ENCODE measurements at regions not wholly inside any gene's neighbourhood (a gene's known extent, or its start where the extent isn't known, plus 50 kb on each side); places are given as distances from the start of the nearest gene placed in this dataset.

DNA sequence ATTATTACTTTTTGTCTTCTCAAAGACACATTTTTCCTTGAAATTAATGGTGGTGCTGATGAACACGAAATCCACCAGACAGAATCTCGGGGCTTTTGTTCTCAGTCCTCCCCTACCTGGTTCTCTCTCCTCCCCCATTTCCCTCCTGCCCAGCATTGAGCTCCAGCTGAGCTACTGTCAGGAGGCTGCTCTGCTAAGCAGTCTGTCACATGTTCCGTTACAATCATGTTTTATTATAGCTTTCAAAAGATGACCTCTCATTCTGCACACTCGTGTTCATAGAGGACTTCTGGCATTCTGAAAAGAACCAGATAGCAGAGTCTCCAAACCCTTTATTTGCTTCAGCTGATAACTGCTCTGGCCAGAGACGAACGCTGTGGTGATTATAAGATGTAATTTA is 732.5 kb upstream of the RBFOX1 start:
- no peak for DNase-seq (ENCODE audit: insufficient read length)
- no peak for FAIRE-seq
- TF ChIP-seq TAF1 (IDR thresholded peaks at IDR 0.05; ENCODE audit: borderline replicate concordance, low read depth, low read length) (no peak), POLR2AphosphoS5 (IDR thresholded peaks at IDR 0.05; ENCODE audit: low read depth, low read length) (no peak), POLR2A (IDR thresholded peaks at IDR 0.05; ENCODE audit: low read depth, low read length) (no peak)

DNA sequence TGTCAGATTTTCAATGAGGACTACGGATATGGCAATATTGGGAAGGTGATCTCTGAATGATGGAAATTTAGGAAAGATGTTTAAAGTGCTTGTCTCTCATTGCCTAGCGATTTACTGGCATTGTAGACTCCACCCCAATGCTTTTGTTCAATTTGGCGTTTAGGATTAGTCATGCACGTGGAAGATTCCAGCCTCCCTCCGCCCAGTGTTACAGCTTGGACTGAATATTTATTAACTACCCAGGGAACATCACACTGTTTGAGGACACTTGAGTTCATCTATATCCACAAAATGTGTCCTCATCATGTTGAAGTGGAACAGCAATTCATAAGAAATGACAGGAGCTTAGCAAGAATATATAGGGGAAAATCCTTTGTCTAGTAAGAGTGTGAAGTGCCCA is 738.8 kb upstream of the RBFOX1 start:
- DNase-seq (ENCODE audit: insufficient read length): no peak
- no peak for FAIRE-seq
- no peak for TF ChIP-seq POLR2AphosphoS5 (IDR thresholded peaks at IDR 0.05; ENCODE audit: low read depth, low read length)
- no peak for TF ChIP-seq TAF1 (IDR thresholded peaks at IDR 0.05; ENCODE audit: borderline replicate concordance, low read depth, low read length)
- no peak for TF ChIP-seq POLR2A (IDR thresholded peaks at IDR 0.05; ENCODE audit: low read depth, low read length)

DNA sequence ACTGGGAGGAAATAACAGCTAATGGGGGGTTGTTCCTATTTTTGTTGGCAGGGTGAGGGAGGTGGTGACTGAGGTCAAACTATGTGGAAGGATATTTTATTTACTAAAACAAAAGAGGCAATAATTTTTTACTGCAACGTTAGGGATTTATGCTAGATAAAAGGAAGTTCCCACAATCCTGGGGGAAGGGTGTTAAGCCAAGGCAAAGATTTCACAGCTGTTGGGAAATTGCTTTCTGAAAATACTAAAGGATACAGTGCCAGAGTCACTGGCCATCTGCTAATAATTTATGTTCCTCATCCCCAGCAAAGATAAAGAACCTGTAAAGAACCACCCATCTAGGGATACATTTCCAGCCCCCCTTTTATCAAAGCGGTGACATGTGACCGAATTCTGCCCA is 756.0 kb upstream of the RBFOX1 start:
- FAIRE-seq: no peak
- DNase-seq (ENCODE audit: insufficient read length): no peak
- no peak for TF ChIP-seq TAF1 (IDR thresholded peaks at IDR 0.05; ENCODE audit: borderline replicate concordance, low read depth, low read length)
- TF ChIP-seq POLR2AphosphoS5 (IDR thresholded peaks at IDR 0.05; ENCODE audit: low read depth, low read length): no peak
- no peak for TF ChIP-seq POLR2A (IDR thresholded peaks at IDR 0.05; ENCODE audit: low read depth, low read length)

DNA sequence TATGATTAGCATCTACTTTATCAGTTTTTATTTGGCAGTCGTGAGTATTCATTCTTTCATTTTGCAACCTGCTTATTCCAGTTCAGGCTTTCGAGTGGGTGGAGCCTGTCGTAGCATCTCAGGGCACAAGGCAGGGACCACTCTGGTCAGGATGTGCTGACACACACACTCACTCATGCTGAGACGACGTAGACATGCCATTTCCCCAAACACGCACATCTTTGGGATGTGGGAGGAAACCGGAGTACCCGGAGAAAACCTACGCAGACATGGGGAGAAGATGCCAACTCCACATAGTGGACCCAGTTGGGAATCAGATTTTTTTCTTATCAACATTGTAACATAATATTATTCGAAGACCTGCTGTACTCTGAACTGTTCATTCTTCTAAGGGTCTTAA is 756.5 kb upstream of the RBFOX1 start:
- no peak for FAIRE-seq
- TF ChIP-seq POLR2A (IDR thresholded peaks at IDR 0.05; ENCODE audit: low read depth, low read length) (no peak), POLR2AphosphoS5 (IDR thresholded peaks at IDR 0.05; ENCODE audit: low read depth, low read length) (no peak), TAF1 (IDR thresholded peaks at IDR 0.05; ENCODE audit: borderline replicate concordance, low read depth, low read length) (no peak)
- no peak for DNase-seq (ENCODE audit: insufficient read length)

DNA sequence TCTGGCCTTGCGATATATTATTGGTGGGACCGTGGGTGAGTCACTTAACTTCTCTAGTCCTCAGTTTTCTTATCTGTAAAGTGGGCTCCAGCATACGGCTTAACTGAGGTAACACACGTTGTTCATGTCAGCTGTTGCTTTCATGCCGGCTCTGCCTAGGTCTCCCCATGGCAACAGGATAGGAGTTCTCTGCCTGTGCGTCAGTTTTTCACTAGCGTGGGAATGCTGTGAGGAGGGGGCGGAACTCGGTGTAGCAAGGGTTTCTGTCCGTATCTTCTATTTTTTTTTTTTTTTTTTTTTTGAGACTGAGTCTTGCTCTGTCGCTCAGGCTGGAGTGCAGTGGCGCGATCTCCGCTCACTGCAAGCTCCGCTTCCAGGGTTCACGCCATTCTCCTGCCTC is 758.5 kb upstream of the RBFOX1 start:
- no peak for FAIRE-seq
- TF ChIP-seq POLR2AphosphoS5 (IDR thresholded peaks at IDR 0.05; ENCODE audit: low read depth, low read length) (no peak), TAF1 (IDR thresholded peaks at IDR 0.05; ENCODE audit: borderline replicate concordance, low read depth, low read length) (no peak), POLR2A (IDR thresholded peaks at IDR 0.05; ENCODE audit: low read depth, low read length) (no peak)
- no peak for DNase-seq (ENCODE audit: insufficient read length)

DNA sequence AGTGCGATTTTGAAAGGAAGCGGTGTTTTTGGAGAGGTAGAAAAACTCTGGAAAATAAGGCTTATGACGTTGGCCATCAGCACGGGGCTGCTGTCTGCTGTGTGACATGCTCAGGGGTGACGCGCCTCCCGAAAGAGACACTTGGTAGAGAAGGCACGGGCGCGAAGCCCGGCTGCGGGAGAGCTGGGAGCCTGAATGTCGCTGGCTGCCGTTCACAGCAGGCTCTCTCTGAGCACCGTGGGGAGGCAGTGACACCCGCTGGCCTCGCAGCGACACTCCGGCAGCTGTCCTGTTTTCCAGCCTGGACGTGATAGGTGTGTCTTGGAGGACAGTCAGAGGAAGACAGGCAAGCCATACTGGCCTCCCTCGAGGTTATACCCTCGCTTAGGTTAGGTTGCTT is 759.1 kb upstream of the RBFOX1 start:
- DNase-seq (ENCODE audit: insufficient read length) (no peak), FAIRE-seq (no peak)
- no peak for TF ChIP-seq TAF1 (IDR thresholded peaks at IDR 0.05; ENCODE audit: borderline replicate concordance, low read depth, low read length)
- TF ChIP-seq POLR2A (IDR thresholded peaks at IDR 0.05; ENCODE audit: low read depth, low read length): no peak

DNA sequence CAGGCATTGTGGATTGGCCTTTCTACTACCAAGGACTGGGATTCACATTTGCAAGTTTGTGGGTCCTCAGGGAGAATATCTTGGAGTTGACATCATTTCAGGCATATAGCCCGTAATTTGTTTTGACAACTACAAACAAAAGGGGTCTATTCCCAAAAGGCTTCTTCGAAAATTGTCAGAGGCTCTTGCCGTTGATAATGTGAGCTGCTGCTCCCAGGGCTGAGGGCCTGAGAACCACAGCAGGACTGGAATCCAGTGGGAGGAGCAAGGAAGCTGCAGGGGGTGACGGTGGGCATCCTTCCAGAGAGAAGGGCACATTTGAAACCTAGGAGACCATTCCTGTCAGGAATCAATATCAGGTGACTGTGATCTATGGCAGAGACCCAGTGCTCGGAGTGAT is 761.6 kb upstream of the RBFOX1 start:
- DNase-seq (ENCODE audit: insufficient read length): no peak
- no peak for FAIRE-seq

DNA sequence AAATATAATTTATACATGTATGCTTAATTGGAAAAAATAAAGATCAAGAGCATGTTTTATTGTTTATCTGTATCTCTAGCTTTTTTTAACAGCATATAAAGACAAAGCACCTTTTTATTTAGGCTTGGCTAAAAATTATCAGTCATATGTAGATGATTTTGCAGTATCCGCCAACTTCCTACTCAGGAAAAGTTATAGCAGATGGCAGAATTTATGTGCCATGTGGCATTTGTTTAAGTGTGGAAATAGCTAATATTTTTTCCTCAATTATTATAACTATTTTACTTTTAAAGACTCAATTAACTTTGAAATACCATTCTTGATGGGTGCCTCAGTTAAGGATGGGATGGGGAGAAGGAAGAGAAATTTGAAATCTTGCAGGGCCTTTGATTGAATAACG is 762.1 kb upstream of the RBFOX1 start:
- TF ChIP-seq POLR2A (IDR thresholded peaks at IDR 0.05; ENCODE audit: low read depth, low read length) (no peak), POLR2AphosphoS5 (IDR thresholded peaks at IDR 0.05; ENCODE audit: low read depth, low read length) (no peak), TAF1 (IDR thresholded peaks at IDR 0.05; ENCODE audit: borderline replicate concordance, low read depth, low read length) (no peak)
- no peak for FAIRE-seq
- DNase-seq (ENCODE audit: insufficient read length): no peak

More for the DNA sequence above, 761.6 kb upstream of the RBFOX1 start:
- TF ChIP-seq POLR2AphosphoS5 (IDR thresholded peaks at IDR 0.05; ENCODE audit: low read depth, low read length) (no peak), POLR2A (IDR thresholded peaks at IDR 0.05; ENCODE audit: low read depth, low read length) (no peak), TAF1 (IDR thresholded peaks at IDR 0.05; ENCODE audit: borderline replicate concordance, low read depth, low read length) (no peak)

DNA sequence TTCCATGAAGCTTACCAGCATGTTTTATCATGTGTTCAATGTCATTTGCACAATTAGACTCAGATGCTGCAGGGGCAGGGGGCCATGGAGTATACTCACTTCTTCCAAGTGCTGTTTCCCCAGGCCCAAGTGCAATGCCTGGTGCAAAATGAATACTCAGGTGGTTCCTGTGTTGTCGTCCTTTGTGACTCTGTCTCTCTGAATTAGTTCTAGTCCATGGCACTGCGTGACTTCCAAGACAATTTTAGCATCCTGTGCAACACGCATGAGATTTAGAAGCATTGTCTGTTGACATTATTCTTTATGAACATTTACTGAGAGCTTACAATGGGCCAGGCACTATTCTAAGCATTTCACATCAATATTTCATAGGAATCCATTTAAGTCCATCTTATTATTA is 769.7 kb upstream of the RBFOX1 start:
- FAIRE-seq: no peak
- TF ChIP-seq TAF1 (IDR thresholded peaks at IDR 0.05; ENCODE audit: borderline replicate concordance, low read depth, low read length) (no peak), POLR2A (IDR thresholded peaks at IDR 0.05; ENCODE audit: low read depth, low read length) (no peak)

DNA sequence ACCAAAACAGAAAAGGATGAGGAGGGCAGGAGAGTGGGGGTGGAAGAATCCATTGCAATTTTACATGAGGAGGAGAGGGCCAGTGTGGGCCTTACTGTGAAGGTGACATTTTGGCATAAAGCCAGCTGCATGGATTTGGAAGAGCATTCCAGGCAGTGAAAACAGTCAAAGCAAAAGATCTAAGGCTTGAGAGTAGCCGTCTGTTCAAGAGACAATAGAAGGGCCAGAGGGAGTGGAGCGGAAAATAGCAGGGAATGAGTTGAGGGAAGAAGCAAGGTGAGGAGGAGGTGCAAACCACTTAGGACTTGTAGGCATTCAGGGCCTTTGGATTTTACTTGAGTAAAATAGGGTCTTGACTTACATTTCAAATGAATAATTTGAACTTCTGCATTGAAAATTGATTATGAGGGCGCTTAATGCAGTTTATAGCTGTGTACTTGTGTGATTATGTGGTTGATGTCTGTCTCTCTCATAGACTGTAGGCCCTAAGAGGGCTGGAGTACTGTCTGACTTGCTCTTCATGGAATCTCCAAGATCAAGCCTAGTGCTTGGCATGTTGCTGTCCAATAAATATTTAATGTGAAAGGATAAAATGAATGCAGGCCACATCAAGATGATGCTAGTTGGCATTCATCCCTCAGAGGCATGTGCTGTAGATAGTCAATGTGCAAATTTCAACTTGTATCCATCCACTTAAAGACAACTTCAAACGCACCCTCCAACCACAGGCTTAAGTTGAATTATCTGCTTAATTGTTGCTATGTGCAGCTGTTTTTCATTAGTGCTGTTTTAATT is 772.1 kb upstream of the RBFOX1 start:
- no peak for TF ChIP-seq TAF1 (IDR thresholded peaks at IDR 0.05; ENCODE audit: borderline replicate concordance, low read depth, low read length)
- TF ChIP-seq POLR2A (IDR thresholded peaks at IDR 0.05; ENCODE audit: low read depth, low read length): no peak
- TF ChIP-seq POLR2AphosphoS5 (IDR thresholded peaks at IDR 0.05; ENCODE audit: low read depth, low read length): no peak
- DNase-seq (ENCODE audit: insufficient read length) (no peak), FAIRE-seq (no peak)

More for the DNA sequence above, 769.7 kb upstream of the RBFOX1 start:
- no peak for DNase-seq (ENCODE audit: insufficient read length)

DNA sequence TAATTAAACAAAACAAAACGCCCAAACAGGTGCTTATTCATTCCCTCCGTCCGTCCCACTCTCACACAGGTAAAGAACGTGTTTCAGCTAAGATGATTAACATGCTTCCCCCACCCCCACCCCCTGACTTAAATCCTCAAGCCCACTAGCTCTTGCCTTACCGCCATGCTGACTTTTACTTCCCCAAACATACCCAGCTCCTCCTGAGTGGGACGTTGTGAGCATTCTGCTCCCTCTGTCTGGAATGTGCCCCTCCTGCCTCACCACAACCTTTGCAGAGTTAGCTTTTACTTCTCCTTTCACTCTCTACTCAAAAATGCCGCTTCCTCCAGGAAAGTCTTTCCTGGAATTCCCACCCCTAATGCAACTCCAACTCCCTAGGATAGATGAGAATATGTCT is 774.0 kb upstream of the RBFOX1 start:
- FAIRE-seq: no peak
- DNase-seq (ENCODE audit: insufficient read length): no peak
- no peak for TF ChIP-seq TAF1 (IDR thresholded peaks at IDR 0.05; ENCODE audit: borderline replicate concordance, low read depth, low read length)

DNA sequence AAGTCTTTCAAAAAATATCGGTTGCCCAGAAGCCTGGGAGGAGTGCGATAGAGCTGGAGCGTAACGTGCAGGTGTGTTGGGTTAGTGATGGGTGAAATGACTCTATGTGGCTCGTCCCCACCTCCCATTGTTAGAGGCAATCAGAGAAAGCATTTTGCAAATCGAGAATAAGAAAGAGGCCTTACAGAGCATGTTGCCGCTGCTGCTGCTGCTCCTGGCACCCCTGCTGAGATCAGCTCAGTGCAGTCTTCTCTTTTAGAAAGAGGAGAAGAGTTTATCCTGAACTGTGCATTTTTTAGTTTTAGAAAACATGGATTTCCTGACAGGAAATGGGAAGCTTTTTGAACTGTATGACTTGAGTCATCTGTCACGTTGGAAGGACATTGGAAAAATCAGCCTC is 774.5 kb upstream of the RBFOX1 start:
- FAIRE-seq (no peak), DNase-seq (ENCODE audit: insufficient read length) (no peak)
- no peak for TF ChIP-seq POLR2AphosphoS5 (IDR thresholded peaks at IDR 0.05; ENCODE audit: low read depth, low read length)
- no peak for TF ChIP-seq POLR2A (IDR thresholded peaks at IDR 0.05; ENCODE audit: low read depth, low read length)
- TF ChIP-seq TAF1 (IDR thresholded peaks at IDR 0.05; ENCODE audit: borderline replicate concordance, low read depth, low read length): no peak

All from GM12892 (cell line).